ENCODE measurements at regions not wholly inside any gene's neighbourhood (a gene's known extent, or its start where the extent isn't known, plus 50 kb on each side); places are given as distances from the start of the nearest gene placed in this dataset.
"Not testable (repeated sequence)": the region's sequence is repeated elsewhere in the genome, so short reads cannot be mapped to it uniquely, and the experiment has no call there.

DNA sequence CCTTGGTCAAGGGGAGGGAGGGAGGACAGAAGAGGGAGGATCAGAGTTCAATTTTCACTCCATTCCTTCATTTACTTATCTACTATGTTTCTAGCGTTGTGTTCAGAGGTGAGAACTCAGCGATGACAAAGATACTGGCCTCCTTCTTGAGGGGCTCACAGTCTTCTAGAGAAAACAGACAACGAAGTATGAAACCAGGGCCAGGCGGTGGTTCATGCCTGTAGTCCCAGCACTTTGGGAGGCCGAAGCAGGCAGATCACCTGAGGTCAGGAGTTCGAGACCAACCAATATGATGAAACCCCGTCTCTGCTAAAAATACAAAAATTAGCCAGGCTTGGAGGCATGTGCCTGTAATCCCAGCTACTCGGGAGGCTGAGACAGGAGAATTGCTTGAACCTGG, 277.4 kb downstream of the MYCN start:
- not testable (repeated sequence) for DNase-seq (ENCODE audit: low read depth)

DNA sequence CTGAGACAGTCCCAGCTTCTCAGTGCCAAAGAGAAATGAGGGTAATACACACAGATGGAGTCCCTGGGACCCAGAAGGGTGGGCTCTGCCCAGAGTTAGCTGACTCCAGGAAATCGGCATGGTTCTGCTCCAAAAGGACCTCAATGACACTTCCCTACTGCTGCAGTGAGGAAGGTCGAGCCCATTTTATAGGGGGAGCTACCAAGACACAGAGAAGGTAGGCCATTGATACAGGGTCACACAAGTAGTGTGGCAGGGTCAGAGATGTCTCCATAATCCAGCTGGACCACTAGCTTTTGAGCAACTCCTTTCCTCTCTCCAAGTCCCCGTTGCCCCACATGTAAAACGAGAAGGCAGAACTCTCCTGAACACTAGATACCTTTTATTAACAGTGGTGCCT, 276.9 kb downstream of the MYCN start:
- no peak for DNase-seq (ENCODE audit: low read depth)

DNA sequence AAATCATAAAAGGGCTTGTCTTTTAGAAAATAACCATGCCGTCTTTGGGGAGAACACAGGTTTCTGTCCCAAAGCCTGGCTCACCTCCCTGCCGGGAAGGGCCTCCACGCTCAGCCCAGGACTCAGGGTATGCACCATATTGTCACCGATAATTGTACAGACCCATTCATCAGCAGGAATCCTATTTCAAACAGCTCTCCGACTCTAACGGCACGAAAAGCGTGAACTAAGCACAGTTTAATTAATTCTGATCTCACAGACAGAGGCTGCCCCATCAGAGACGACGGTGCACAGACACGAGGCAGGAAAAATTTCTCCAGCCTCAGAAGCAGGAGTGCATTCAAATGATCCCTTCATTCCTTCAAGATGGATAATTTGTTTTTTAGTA, 276.2 kb downstream of the MYCN start:
- no peak for DNase-seq (ENCODE audit: low read depth)

DNA sequence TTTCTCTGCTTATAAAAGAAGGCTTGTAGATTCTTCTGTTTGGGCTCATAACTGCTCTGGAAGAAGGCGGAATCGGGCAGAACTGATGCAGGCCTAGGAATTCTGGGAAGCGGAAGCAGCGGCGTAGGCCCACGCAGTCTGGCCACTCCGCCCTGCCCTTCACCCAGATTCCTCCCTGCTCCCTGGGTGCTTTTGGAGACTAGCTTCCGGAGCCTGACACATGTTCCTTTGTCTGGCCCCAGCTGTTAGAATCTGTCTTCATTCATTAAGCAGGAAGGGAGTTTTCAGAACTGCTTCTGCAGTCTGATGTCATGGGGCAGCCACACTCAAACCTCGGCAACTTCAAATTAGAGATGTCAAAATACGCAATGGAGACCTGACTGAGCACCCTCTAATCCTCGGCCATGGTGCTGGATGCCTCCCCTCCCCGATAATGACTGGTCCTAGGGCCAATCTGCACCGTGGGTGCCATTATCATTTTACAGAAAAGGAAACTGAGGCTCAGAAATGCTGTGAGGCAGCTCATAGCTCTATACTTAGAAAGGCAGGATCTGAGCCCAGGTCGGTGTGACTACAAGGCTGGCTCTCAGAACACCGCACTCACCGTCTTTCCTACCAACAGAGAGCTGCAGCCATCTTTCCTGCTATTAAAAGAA, 275.7 kb downstream of the MYCN start:
- no peak for DNase-seq (ENCODE audit: low read depth)

DNA sequence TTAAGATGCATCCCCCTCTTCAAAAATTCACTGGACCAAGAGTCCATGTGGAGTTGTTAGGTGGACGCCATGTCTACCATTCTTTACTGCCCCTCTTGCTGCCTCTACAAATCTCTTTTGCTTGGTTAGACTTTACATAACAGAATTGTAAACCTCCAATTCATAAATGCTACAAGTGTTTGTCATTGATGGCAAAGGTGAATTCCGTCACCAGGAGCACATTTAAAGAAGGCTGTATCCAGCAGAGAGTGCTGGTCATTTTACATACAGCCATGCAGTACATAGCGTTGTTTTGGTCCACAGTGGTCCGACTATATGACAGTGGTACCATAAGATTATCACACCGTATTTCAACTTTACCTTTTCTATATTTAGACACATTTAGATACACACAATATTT, 274.5 kb downstream of the MYCN start:
- DNase-seq (ENCODE audit: low read depth): no peak

DNA sequence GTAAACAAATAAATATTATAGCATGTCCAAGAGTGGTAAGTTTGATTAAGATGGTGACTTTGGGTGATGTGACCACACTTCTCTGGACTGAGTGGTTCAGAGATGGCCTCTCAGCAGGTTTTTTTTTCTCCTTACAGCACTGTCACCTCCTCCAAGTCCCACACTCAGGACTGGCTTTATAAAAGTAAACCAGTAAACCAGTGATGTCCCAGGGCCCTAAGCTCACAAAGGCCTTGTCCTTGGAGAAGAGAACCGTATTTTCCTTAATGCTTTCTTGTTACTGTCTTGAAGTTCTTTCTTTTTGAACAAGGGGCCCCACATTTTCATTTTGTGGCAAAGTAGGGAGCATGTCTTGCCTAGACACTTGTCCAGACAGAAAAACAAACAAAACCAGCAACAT, 274.0 kb downstream of the MYCN start:
- no peak for DNase-seq (ENCODE audit: low read depth)

DNA sequence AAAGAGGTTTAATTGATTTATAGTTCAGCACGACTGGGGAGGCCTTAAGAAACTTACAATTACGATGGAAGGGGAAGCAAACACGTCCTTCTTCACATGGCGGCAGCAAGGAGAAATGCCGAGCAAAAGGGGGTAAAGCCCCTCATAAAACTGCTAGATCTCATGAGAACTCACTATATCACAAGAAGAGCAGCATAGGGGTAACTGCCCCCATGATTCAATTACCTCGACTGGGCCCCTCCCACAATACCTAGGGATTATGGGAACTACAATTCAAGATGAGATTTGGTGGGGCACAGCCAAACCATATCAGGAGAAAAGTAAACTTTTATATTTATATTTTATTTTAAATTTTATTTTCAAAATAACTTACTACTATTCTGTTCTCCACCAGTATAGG, 272.0 kb downstream of the MYCN start:
- no peak for DNase-seq (ENCODE audit: low read depth)

DNA sequence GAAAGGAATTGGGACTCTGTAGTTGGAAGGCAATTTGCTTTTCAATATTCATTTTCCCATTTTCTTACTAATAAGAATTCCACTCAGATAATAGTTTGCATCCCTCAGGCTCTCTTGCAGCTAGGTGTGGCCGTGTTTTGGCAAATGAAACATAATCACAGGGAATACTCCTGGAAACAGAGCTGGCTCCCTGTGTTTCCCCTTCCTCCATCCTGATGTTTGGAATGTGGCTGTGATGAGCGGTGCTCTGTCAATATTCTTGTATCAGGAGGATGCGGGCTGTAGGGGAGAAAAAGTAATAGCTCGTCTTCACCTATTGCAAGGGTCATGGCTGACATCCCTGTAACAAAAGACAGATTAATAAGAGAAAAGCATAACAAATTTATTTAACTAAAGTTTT, 271.0 kb downstream of the MYCN start:
- DNase-seq (ENCODE audit: low read depth): no peak

DNA sequence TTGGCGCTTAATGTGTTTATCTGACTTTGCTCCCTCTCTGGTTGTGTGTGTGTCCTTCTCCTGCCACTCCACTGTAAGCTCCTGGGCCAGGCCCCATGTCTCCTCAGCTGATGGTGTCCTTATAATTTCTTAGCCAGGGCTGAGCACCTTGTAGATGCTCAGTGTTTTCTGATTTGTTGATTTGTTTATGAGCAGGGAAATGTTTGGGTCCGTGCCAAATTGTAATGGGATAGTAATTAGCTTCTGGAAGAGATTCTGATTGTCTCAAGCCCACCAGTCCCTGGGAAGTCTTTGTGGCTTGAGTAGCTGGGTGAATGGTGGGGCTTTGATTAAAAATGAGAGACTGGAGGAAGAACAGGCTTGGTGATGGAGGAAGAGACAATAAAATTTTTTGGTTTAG, 270.5 kb downstream of the MYCN start:
- no peak for DNase-seq (ENCODE audit: low read depth)

DNA sequence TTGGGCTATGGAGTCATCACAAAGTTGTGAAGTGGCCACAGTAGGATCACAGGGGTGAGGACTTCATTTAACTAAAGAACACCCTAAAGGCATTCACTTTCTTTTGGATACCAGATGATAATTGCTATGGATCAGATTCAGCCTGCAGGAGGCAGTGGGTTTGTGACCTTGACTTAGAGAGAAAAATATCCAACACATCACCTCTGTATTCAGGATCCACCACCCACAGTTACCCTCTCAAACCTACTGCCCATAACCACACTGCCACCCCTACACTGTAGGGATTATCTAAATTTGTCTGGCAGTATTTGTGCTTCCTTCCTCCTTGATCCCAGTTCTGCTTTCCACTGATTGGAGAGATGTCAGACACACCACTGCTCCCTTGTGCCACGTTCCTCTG, 269.4 kb downstream of the MYCN start:
- no peak for DNase-seq (ENCODE audit: low read depth)

DNA sequence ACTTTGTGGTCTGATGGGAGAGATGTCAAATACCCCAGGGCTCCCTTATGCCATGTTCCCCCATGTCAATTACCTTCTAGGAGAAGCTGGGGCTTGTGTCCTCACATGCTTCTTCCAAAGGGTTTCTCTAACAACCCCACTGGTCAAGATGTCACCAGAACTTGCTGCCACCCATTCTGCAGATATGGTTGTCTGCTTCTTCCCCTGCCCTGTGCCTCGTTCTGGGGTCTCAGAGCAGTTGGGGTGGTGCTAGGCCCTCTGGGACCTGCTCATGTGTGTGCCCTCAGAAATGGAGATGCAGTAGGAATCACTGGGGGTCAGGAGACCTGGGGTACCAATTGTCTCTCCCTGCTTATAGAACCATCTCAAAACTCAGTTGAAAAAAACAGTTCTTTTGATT, 268.6 kb downstream of the MYCN start:
- DNase-seq (ENCODE audit: low read depth): no peak

DNA sequence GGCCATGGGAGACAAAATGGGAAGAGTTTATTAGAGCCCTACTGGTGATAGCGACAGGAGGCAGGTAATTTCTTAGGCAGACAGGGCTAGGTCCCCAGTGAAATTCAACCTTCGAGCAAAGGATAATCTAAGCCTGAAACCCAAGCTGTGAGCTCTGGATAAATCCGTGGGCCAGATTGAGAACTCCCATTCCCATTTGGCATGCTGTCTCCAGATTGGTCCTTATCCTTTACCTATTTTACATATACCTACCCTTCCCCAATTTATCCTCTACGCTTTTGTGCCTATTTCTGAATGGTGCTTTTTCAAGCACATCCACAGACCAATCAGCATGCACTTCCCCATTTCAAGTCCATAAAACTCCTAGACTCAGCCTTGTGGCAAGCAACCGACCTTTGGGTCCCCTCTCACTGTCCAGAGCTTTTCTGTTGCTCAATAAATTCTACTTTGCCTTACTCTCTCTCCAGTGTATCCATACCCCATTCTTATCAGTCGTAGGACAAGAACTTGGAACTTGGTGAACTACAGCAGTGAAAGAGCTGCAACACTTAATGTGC, 268.0 kb downstream of the MYCN start:
- no peak for DNase-seq (ENCODE audit: low read depth)

DNA sequence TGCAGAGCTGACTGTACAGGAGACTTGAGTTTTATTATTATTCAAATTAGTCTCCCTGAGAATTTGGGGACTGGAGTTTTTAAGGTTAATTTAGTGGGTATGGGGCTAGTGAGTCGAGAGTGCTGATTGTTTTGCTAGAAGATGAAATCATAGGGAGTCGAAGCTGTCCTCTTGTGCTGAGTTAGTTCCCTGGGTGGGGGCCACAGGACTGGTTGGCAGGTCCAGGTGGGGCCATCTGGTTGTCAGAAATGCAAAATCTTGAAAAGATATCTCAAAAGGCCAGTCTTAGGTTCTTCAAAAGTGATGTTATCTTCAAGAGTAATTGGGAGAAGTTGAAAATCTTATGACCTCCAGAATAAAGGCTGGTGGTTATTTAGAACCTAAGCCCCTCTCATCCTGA, 267.3 kb downstream of the MYCN start:
- DNase-seq (ENCODE audit: low read depth): no peak

DNA sequence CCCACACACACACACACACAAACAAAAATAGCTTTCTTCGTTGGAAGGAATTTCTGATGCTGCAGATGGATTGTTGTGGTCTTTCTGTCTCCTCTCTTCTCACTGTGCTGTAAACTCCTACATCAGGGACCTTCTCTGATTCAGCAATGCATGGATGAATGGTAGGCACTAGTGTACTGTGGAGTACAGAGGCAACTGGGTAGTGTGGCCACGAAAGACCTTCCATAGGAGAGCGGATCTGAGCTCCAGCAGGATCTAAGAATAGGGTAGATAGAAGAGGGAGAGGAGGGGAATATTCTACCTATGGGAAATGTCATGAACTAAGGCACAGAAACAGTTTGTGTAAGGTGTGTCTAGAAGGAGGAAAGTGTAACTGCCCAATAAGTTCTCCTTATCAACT, 266.8 kb downstream of the MYCN start:
- DNase-seq (ENCODE audit: low read depth): no peak

DNA sequence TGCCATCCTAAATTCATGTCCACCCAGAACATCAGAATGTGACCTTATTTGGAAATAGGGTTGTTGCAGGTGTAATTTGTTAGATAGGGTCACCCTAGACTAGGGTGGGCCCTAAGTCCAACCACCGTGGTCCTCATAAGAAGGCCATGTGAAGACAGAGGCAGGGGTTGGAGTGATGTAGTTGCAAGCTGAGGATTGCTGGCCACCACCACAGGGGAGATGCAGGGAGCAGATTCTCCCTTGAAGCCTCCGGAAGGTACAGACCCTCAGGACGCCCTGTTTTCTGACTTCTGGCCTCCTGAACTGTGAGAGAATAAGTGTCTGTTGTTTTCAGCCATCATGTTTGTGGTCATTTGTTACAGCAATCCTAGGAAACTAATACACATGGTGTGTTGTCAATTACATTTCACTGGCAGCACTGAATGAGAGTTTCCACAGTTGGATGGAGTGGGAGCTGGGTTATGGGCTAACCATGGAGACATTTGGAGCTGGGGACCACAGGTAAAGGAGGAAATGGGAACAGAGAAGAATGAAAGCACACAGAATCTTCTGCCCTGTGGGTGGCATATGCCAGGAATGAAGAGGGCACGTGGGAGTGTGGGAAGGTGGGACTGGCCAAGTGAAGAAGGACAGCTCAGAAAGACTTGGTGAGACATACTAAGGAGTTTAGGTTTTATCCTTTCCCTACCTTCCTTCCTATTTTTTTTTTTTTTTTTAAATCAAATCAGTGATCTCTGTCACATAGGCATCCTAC, 266.0 kb downstream of the MYCN start:
- no peak for DNase-seq (ENCODE audit: low read depth)

DNA sequence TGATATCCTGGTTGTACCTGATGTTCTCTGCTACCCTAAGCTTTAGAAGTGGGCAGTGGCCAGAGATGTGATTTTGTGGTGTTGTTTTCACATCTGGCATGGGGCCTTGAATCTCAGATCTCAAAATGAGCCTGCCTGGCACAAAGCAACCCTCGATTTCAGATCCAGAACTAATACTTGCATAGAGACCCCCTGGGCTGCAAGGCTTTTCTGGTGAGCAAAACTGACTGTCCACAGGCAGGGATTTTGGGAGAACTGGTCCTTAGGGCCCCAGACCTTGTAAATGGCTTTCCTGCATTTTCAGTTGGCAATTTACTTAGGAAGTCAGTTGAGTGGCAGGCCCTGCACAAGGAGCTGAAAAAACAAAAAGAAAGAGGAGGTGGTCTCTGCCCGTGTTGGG, 265.3 kb downstream of the MYCN start:
- no peak for DNase-seq (ENCODE audit: low read depth)

DNA sequence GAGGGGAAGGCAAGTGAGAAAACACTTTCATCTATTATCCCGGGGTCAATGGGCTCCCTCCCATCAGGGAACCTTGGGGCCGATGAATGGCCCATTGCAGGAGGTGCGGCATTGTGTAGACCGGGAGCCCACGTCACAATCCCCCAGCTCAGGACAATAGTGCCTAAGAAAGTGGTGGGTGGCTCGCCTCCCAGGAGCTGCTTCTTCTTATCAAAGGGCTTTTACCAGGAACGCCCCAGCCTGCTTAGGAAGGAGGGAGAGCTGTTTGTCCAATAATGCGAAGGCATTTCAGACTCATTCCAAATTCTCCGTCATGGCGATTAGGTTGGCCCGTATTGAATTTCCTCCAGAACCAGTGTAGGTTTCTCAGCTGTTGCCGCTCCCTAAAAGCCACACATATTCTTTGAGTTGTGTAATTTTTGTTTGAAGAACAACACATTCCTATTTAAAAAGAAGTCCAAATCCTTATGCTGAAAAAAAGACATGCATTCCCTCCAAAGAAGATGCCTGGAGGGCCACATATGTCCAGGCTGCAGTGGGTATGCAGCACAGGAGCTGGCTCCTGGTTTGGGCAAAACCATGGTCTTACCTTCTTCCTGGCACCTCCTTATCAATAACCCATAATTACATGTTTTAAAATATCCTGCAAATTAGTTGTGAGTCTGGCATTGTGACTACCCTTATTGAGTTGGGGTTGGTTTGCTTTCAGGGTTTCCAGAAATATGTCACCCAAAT, 264.7 kb downstream of the MYCN start:
- DNase-seq (ENCODE audit: low read depth): no peak

DNA sequence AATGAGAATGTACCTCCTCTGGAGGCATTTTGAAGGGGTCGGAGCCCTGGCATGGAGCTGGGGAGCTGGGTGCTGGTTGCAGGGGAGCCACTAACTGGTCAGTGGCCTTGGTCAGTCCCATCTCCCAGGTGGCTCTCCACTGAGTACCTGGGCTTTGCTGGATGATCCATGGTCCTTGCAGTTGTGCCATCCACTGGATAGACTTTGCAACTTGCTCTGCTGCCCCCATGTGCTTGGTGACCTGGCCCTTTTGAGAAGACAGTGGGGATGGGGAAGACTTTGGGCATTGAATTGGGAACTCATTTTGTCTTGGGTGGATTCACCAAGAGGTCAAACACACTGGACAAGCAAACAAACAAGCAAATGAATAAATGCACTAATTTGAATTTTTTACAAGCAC, 263.9 kb downstream of the MYCN start:
- no peak for DNase-seq (ENCODE audit: low read depth)

DNA sequence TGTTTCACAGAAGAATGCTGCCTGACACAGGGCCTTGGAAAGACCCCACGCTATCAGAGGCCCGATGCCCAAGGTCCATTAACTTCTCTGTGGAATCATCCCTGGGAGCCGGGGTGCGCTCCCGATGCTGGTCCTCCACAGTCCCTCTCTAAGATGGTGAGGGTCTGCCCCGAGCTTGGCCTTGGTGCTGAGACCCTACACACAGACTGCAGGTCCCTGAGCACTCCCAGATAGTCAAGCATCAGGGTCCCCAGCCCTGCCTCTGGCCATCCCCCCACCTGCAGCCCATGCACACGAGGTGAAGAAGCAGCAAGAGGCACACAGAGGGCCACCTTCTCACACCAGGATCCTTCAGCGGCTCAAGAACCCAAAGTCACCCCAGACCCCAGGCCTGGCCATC, 263.3 kb downstream of the MYCN start:
- no peak for DNase-seq (ENCODE audit: low read depth)

DNA sequence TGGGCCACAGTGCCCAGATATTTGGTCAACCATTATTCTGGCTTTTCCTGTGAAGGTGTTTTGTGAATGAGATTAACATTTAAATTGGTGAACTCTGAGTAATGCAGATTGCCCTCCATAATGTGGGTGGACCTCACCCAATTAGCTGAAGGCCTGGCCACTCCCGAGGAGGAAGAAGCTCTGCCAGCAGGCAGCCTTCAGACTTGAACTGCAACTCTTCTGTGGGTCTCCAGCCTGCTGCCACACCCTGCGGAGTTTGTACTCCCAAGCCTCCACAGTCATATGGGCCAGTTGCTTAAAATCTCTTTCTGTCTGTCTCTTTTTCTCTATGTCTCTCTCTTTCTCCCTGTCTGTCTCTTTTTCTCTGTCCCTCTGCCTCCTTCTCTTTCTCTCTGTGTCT, 262.7 kb downstream of the MYCN start:
- DNase-seq (ENCODE audit: low read depth): no peak

DNA sequence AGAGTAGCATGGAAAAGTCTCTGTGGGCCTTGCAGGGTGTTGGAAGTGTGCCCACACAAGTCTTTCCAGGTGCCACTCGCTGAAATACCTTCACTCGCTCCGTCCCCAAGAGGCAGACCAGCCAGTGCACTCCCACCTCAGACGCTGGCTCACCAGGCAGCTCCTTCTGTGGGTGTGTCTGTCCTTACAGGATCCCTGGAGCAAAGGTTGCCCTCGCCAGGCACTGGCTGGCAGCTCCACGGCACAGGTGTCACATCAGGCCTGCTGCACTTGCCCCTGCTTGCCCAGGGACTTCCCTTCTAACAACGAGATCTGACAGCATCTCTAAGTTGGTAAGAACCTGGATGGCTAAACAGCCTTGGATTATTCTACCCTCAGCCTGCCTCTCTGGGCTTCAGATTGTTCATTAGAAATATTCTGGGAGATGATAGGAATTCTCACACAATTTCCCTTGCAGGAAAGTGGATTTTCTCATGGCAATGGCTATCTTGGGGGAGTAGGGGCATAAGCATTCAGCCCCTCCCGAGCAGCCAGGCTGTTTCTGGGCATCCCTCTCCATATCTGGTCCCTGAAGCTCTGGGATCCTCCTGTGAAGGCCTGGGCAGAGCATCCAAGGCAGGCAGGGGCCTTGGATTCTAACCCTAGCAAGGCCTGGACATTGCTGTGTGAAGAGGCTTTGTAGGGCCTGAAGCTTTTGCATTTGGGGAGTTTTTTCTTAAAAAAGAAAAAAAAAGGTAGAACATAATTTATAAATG, 262.1 kb downstream of the MYCN start:
- DNase-seq (ENCODE audit: low read depth): no peak

DNA sequence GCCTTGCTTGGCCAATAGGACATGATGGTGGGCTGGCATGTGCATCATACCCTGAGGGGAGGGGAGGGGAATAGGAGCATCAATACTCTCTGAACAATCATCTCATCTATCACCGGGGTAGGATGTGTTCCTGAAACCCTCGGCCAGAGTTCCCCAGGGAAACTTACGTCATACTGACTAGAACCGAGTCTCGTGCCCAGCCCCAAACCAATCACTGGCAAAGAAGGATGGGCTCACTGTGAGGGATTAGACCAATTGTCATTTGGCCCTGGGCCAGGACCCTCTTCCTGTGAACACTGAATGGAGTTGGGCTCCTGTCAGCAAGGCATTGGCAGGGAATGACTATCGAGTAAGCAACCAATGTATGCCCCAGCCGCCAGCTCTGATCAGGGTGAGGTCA, 261.5 kb downstream of the MYCN start:
- DNase-seq (ENCODE audit: low read depth): no peak

All from iris pigment epithelial cell (primary cell).